EH (cell line): ENCODE measurements at regions not wholly inside any gene's neighbourhood (a gene's known extent, or its start where the extent isn't known, plus 50 kb on each side); places are given as distances from the start of the nearest gene placed in this dataset.

Experiments used
- DNase-seq: peaks from one replicate; pipeline ENCODE4 v3.0.0-alpha.2; 2015; ENCODE audit warnings: low read depth

GRCh38 chr21:27771938-27772483, 805.1 kb upstream of the ADAMTS5 start:
- DNase-seq, result no peak

GRCh38 chr21:27769763-27770162, 802.9 kb upstream of the ADAMTS5 start:
- peak; percentile 43 for DNase-seq

- peak; percentile 51 for DNase-seq
These were observed 801.3 kb upstream of the ADAMTS5 start for GRCh38 chr21:27768046-27768637.

- DNase-seq, result no peak
These were observed 797.2 kb upstream of the ADAMTS5 start for GRCh38 chr21:27764056-27764455.

GRCh38 chr21:27761623-27762022, 794.7 kb upstream of the ADAMTS5 start:
- DNase-seq, result peak; percentile 9

GRCh38 chr21:27759820-27760219, 792.9 kb upstream of the ADAMTS5 start:
- DNase-seq, result peak; percentile 7

GRCh38 chr21:27759091-27759659, 792.3 kb upstream of the ADAMTS5 start:
- peak; percentile 31 for DNase-seq

- no peak for DNase-seq
These were observed 789.3 kb upstream of the ADAMTS5 start for GRCh38 chr21:27756191-27756590.

- no peak for DNase-seq
These were observed 777.2 kb upstream of the ADAMTS5 start for GRCh38 chr21:27743971-27744564.

GRCh38 chr21:27741736-27742135, 774.8 kb upstream of the ADAMTS5 start:
- no peak for DNase-seq

GRCh38 chr21:27740084-27740483, 773.2 kb upstream of the ADAMTS5 start:
- DNase-seq, result no peak

- no peak for DNase-seq
These were observed 772.3 kb upstream of the ADAMTS5 start for GRCh38 chr21:27739187-27739586.

- no peak for DNase-seq
These were observed 768.8 kb upstream of the ADAMTS5 start for GRCh38 chr21:27735699-27736098.

GRCh38 chr21:27734146-27734545, 767.3 kb upstream of the ADAMTS5 start:
- peak; percentile 85 for DNase-seq

- DNase-seq, result peak; percentile 28
These were observed 759.0 kb upstream of the ADAMTS5 start for GRCh38 chr21:27725916-27726315.

GRCh38 chr21:27722095-27722494, 755.2 kb upstream of the ADAMTS5 start:
- DNase-seq, result no peak

GRCh38 chr21:27721675-27722074, 754.8 kb upstream of the ADAMTS5 start:
- DNase-seq, result no peak

GRCh38 chr21:27719226-27719625, 752.3 kb upstream of the ADAMTS5 start:
- DNase-seq, result no peak

- DNase-seq, result no peak
These were observed 748.2 kb upstream of the ADAMTS5 start for GRCh38 chr21:27715131-27715530.

GRCh38 chr21:27713154-27714109, 746.5 kb upstream of the ADAMTS5 start:
- DNase-seq, result peak; percentile 6

- DNase-seq, result no peak
These were observed 737.8 kb upstream of the ADAMTS5 start for GRCh38 chr21:27704567-27705166.

GRCh38 chr21:27703791-27704190, 736.9 kb upstream of the ADAMTS5 start:
- DNase-seq, result peak; percentile 44
